K562 (cell line): ENCODE measurements at regions not wholly inside any gene's neighbourhood (a gene's known extent, or its start where the extent isn't known, plus 50 kb on each side); places are given as distances from the start of the nearest gene placed in this dataset.

Experiments
- ATAC-seq: fragments of 200-7000 bp; cut with Tn5 transposase; 3 replicates; pipeline ENCODE4 v1.9.1; 2020; ENCODE audit warnings: moderate library complexity
- BruUV-seq: library from RNA; stranded (reverse); fragments of 400-500 nt; replicated peaks from 2 replicates; lab custom pipeline; 2021; lab: Mats Ljungman, UMichigan
- CTCF ChIA-PET: fragments of 300-600 bp; formaldehyde crosslinking; extraction: SDS; loops from one replicate; lab custom pipeline; 2021; ENCODE audit warnings: low intra/inter-chr PET ratio; lab: Yijun Ruan, JAX
- POLR2A ChIA-PET: fragments of 300-600, 350-650 bp; sonication (Branson Sonifier 250); formaldehyde crosslinking; extraction: SDS; loops from one replicate; lab custom pipeline; 2021; ENCODE audit warnings: antibody characterized with exemption, inconsistent platforms; lab: Yijun Ruan, JAX
- DNase-seq, 4 experiments: peaks; one replicate each; pipeline versions ENCODE4 v3.0.0 to v3.0.0-alpha.2; 2011 to 2018; ENCODE audit warnings: low spot score in 3 of 4, mixed read lengths in 3 of 4; ENCODE audit errors: extremely low read depth in 1 of 4
- FAIRE-seq: peaks from 2 replicates; lab custom pipeline; 2011; peaks lifted over from hg19 to GRCh38; lab: Jason Lieb, UNC
- H2AFZ ChIP-seq: 2 replicates; pipeline ENCODE4 v1.6.0; 2011; ENCODE audit warnings: low read depth, low read length, control low read depth, inconsistent platforms
- H3K27ac ChIP-seq: fragments of 200-600 bp; 3 replicates; pipeline ENCODE4 v1.8.0; 2011; ENCODE audit warnings: low read depth, mild to moderate bottlenecking, control low read depth, inconsistent platforms, low read length, moderate library complexity, mixed read lengths; ENCODE audit errors: extremely low read depth
- H3K27me3 ChIP-seq, 2 experiments: fragments of 300-600 bp in 1 of 2; 2 replicates in 1 of 2; 3 replicates in 1 of 2; pipeline versions ENCODE4 v1.6.0 to v1.8.0; 2011; ENCODE audit warnings: inconsistent platforms in 2 of 2, low read length in 2 of 2, mild to moderate bottlenecking in 1 of 2, mixed read lengths in 1 of 2, moderate library complexity in 1 of 2; ENCODE audit not compliant: control insufficient read depth in 2 of 2, insufficient read depth in 2 of 2
- H3K36me3 ChIP-seq: fragments of 300-600 bp; 3 replicates; pipeline ENCODE4 v1.8.0; 2011; ENCODE audit warnings: mild to moderate bottlenecking, low read length, inconsistent platforms; ENCODE audit not compliant: control insufficient read depth, insufficient read depth
- H3K4me1 ChIP-seq, 2 experiments: fragments of 200-600 bp in 1 of 2; replicated peaks in 1 of 2; 2 replicates in 1 of 2; 3 replicates in 1 of 2; pipeline versions ENCODE4 v1.5.1 to v1.8.0; 2011; ENCODE audit warnings: inconsistent platforms in 2 of 2, low read length in 2 of 2, mild to moderate bottlenecking in 1 of 2, mixed read lengths in 1 of 2, moderate library complexity in 1 of 2; ENCODE audit not compliant: control insufficient read depth in 2 of 2, insufficient read depth in 2 of 2
- H3K4me2 ChIP-seq: 2 replicates; pipeline ENCODE4 v1.6.1; 2011; ENCODE audit warnings: low read length, control low read depth, inconsistent platforms, mixed read lengths; ENCODE audit not compliant: insufficient read depth
- H3K4me3 ChIP-seq: fragments of 200-600 bp; sonication (generic), shearing (Covaris generic); 2 replicates; pipeline ENCODE4 v1.5.1; 2016; ENCODE audit warnings: control low read depth, inconsistent platforms
- H3K79me2 ChIP-seq: fragments of 200-600 bp; 3 replicates; pipeline ENCODE4 v1.8.0; 2011; ENCODE audit warnings: low read length, inconsistent platforms; ENCODE audit not compliant: control insufficient read depth, insufficient read depth
- H3K9ac ChIP-seq, 2 experiments: 2 replicates each; pipeline versions ENCODE4 v1.6.0 to v1.6.1; 2011; ENCODE audit warnings: low read depth in 2 of 2, low read length in 2 of 2, control low read depth in 1 of 2, inconsistent platforms in 1 of 2, mild to moderate bottlenecking in 1 of 2, mixed read lengths in 1 of 2; ENCODE audit not compliant: insufficient read depth in 1 of 2
- H3K9me1 ChIP-seq: one replicate; pipeline ENCODE4 v1.6.0; 2011; ENCODE audit warnings: inconsistent platforms, mild to moderate bottlenecking, low read length, moderate library complexity; ENCODE audit not compliant: control insufficient read depth, insufficient read depth
- H3K9me3 ChIP-seq: replicated peaks from 2 replicates; pipeline ENCODE4 v1.5.1; 2011; ENCODE audit warnings: low read depth, low read length, inconsistent platforms; ENCODE audit not compliant: control insufficient read depth, insufficient read depth
- H4K20me1 ChIP-seq: replicated peaks from 2 replicates; pipeline ENCODE4 v1.6.1; 2011; ENCODE audit warnings: low read length, inconsistent platforms, mixed read lengths; ENCODE audit not compliant: control insufficient read depth, insufficient read depth
- CBFA2T3 ChIP-seq: fragments of 450-650 bp; IDR thresholded peaks from 2 replicates; pipeline ENCODE4 v1.6.1; 2017
- CC2D1A ChIP-seq: fragments of 450-650 bp; IDR thresholded peaks from 2 replicates; pipeline ENCODE4 v1.6.1; 2017; ENCODE audit warnings: mild to moderate bottlenecking
- CREM ChIP-seq: IDR thresholded peaks from 2 replicates; pipeline ENCODE4 v1.6.1; 2014; ENCODE audit warnings: antibody characterized with exemption, low read depth
- DPF2 ChIP-seq: fragments of 450-650 bp; IDR thresholded peaks from 2 replicates; pipeline ENCODE4 v1.6.1; 2016
- HDAC8 ChIP-seq: fragments of 450-650 bp; IDR thresholded peaks from 2 replicates; pipeline ENCODE4 v1.6.1; 2016; ENCODE audit warnings: mild to moderate bottlenecking, missing genetic modification characterization, moderate library complexity, missing compliant biosample characterization
- HNRNPK ChIP-seq: fragments of 200-400 bp; formaldehyde crosslinking; IDR thresholded peaks from one replicate; pipeline ENCODE4 v1.6.1; 2018; ENCODE audit warnings: mild to moderate bottlenecking, low read depth, low read length; ENCODE audit not compliant: poor library complexity, severe bottlenecking
- IFI16 ChIP-seq: fragments of 250-450 bp; sonication (Bioruptor Pico); IDR thresholded peaks from 2 replicates; pipeline ENCODE4 v2.1.2; 2022; ENCODE audit warnings: mild to moderate bottlenecking, inconsistent platforms
- KHSRP ChIP-seq: fragments of 450-650 bp; IDR thresholded peaks from 2 replicates; pipeline ENCODE4 v1.6.1; 2017
- L3MBTL2 ChIP-seq: fragments of 450-650 bp; IDR thresholded peaks from 2 replicates; pipeline ENCODE4 v1.6.1; 2016; ENCODE audit warnings: mild to moderate bottlenecking, moderate library complexity
- MEIS2 ChIP-seq: fragments of 450-650 bp; IDR thresholded peaks from 2 replicates; pipeline ENCODE4 v1.6.1; 2014; ENCODE audit warnings: mild to moderate bottlenecking; ENCODE audit not compliant: partially characterized antibody
- RBM34 ChIP-seq: fragments of 200-400 bp; formaldehyde crosslinking; IDR thresholded peaks from 2 replicates; pipeline ENCODE4 v1.6.1; 2018; ENCODE audit warnings: low read length, borderline replicate concordance; ENCODE audit not compliant: insufficient read depth
- SMAD1 ChIP-seq: fragments of 150-350 bp; IDR thresholded peaks from 2 replicates; pipeline ENCODE4 v1.6.1; 2014; ENCODE audit warnings: low read length, low read depth; ENCODE audit not compliant: partially characterized antibody
- ZNF12 ChIP-seq: sonication (generic); formaldehyde crosslinking; IDR thresholded peaks from 2 replicates; pipeline ENCODE4 v1.4.0; 2020; ENCODE audit warnings: mild to moderate bottlenecking, missing genetic modification reagents
- WGBS: fragments of 100-300 bp; shearing (Covaris generic); methylation state at CpG from one replicate; pipeline ENCODE4 v1.1.6; 2016; ENCODE audit warnings: low coverage, mixed read lengths; ENCODE audit not compliant: insufficient coverage; ENCODE audit errors: missing lambda C conversion rate; 5-methylcytosine and 5-hydroxymethylcytosine counted together
- in situ Hi-C: fragments of 300-500 bp; cut with MboI; formaldehyde crosslinking; loops from 4 replicates; pipeline ENCODE4 v1.15.0; 2018; ENCODE audit warnings: inconsistent platforms, mixed read lengths
- intact Hi-C: fragments of 100-400 bp; cut with micrococcal nuclease; formaldehyde crosslinking; loops from 2 replicates; pipeline ENCODE4 v1.14.2; 2022
- TF ChIP-seq, protein P1 (sequence below): fragments of 450-650 bp; IDR thresholded peaks from 2 replicates; pipeline ENCODE4 v1.6.1; 2018; ENCODE audit warnings: mild to moderate bottlenecking, low read depth; ENCODE audit not compliant: partially characterized antibody
- TF ChIP-seq, protein P2 (sequence below): sonication (generic); formaldehyde crosslinking; IDR thresholded peaks from 2 replicates; pipeline ENCODE4 v1.8.0; 2022; ENCODE audit warnings: mild to moderate bottlenecking, missing genetic modification reagents

DNA sequence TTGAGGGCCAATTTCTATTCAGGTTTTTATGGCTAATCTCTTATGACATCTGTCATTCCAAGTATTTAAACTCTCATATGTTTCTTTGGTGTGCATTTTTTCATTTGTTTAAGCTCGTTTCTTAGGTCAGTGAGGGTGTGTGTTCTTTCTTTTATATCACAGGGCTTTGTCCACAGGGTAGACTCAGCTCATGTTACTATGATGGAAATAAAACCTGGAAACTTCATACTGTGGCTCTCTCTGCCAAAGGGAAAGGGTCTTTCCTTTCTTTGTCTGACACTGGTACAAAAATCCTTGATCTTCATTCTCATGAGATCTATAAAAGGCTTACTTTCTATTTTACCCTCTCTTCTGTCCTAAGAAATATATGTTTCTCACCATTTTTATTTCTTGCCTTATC, 129.6 kb upstream of the SP8 start:
- POLR2A ChIA-PET, result interaction anchor here (1.2 to 2.3 kb wide), 2 partner anchors 9 to 34 kb away, joined by 3 to 8 read pairs; no protein-coding TSS in a partner anchor
- no peaks in the 10 kb centered on the region for H3K27me3 ChIP-seq
- TF ChIP-seq CC2D1A (no peak), MEIS2 (no peak), HDAC8 (no peak), CBFA2T3 (no peak), HNRNPK (no peak), KHSRP (no peak), IFI16 (CRISPR knock-in tag) (no peak), L3MBTL2 (no peak)
- TF ChIP-seq, all 486 proteins: peak for 0
- CTCF ChIA-PET, result no interaction called here
- ATAC-seq (no peak), DNase-seq (no peak), FAIRE-seq (no peak)
- Histone ChIP-seq H2AFZ (no peak overlapping the region), H3K36me3 (no peaks in the 10 kb centered on the region), H3K27ac (no peak overlapping the region), H3K9me3 (no peaks in the 10 kb centered on the region), H3K9ac (no peak overlapping the region), H3K79me2 (no peaks in the 10 kb centered on the region), H3K9me1 (no peaks in the 10 kb centered on the region), H3K4me3 (no peak overlapping the region), H3K4me2 (no peak overlapping the region), H3K4me1 (no peaks in the 10 kb centered on the region), H4K20me1 (no peaks in the 10 kb centered on the region)
- intact Hi-C loops (no loop called here), in situ Hi-C loops (no loop called here)
- BruUV-seq, result no TSS peak
- 14% methylated on average over 1 of the region's 1 CpG for WGBS

DNA sequence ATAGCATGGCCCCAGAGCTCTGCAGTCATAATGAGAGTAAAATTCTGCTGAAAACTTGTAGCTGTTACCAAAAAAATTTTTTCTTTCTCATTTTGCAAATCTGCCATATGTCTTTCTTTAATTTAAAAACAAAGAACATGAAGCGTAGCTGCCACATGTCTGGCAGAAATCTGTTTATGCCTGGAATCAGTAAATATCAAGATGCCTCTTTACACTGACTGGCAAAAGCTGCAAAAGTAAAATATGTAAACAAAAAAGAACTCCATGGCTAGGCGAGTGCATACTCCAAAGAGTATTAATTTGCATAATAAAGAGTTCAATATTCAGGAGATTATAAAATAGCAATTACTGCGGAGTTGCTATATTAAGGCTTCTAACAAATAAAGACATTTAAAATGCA, 130.9 kb upstream of the SP8 start:
- ATAC-seq (no peak), FAIRE-seq (no peak), DNase-seq (no peak)
- 12% methylated on average over 3 of the region's 3 CpGs for WGBS
- ChIA-PET CTCF (no interaction called here), POLR2A (interaction anchor here (2.3 kb wide), 1 partner anchor 8 kb away, joined by 8 read pairs; no protein-coding TSS in a partner anchor)
- H2AFZ ChIP-seq, result no peak overlapping the region
- H3K9ac ChIP-seq, result no peak overlapping the region
- intact Hi-C loops (no loop called here), in situ Hi-C loops (no loop called here)
- no peak overlapping the region for H3K4me3 ChIP-seq
- no TSS peak for BruUV-seq
- H3K27ac ChIP-seq, result no peak overlapping the region
- no peaks in the 10 kb centered on the region for H3K36me3 ChIP-seq
- no peak overlapping the region for H3K4me2 ChIP-seq
- H3K9me1 ChIP-seq, result no peaks in the 10 kb centered on the region
- no peaks in the 10 kb centered on the region for H3K27me3 ChIP-seq
- H3K79me2 ChIP-seq, result no peaks in the 10 kb centered on the region
- no peaks in the 10 kb centered on the region for H4K20me1 ChIP-seq
- no peaks in the 10 kb centered on the region for H3K9me3 ChIP-seq
- no peaks in the 10 kb centered on the region for H3K4me1 ChIP-seq
- TF ChIP-seq CREM (no peak), ZNF12 (CRISPR knock-in tag) (no peak), RBM34 (no peak), DPF2 (no peak), SMAD1 (no peak)
- TF ChIP-seq, protein P1, sequence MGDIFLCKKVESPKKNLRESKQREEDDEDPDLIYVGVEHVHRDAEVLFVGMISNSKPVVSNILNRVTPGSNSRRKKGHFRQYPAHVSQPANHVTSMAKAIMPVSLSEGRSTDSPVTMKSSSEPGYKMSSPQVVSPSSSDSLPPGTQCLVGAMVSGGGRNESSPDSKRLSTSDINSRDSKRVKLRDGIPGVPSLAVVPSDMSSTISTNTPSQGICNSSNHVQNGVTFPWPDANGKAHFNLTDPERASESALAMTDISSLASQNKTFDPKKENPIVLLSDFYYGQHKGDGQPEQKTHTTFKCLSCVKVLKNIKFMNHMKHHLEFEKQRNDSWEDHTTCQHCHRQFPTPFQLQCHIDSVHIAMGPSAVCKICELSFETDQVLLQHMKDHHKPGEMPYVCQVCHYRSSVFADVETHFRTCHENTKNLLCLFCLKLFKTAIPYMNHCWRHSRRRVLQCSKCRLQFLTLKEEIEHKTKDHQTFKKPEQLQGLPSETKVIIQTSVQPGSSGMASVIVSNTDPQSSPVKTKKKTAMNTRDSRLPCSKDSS, result no peak
- TF ChIP-seq, protein P2, sequence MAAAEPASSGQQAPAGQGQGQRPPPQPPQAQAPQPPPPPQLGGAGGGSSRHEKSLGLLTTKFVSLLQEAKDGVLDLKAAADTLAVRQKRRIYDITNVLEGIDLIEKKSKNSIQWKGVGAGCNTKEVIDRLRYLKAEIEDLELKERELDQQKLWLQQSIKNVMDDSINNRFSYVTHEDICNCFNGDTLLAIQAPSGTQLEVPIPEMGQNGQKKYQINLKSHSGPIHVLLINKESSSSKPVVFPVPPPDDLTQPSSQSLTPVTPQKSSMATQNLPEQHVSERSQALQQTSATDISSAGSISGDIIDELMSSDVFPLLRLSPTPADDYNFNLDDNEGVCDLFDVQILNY (CRISPR knock-in tag), result no peak
